ENCODE measurements at regions not wholly inside any gene's neighbourhood (a gene's known extent, or its start where the extent isn't known, plus 50 kb on each side); places are given as distances from the start of the nearest gene placed in this dataset.

DNA sequence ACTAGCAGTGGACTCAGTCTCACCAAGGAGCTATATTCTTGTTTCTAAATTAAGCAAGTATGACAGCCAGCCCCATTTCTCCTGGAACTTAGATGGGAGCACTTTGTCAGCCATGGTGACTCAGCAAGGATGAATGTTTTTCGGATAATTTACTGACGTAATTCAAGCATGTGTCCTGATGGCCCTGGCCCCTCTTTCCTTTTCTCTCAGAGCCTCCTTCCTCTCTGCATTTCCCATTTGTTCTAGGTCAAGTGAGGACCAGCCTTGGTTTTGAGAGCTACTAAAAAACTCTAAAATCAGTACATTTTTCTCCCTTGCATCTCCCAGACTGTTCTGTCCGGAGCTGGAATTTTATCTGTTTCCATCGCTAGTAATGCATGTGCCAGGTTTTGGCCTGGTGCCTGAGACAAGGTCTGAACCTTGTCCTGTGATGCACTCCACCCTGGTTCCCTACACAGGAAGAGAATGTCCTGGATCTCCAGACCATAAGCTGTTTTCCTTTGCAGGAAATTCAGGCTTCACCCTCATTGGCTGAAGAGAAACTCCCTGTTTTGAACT is 256.6 kb upstream of the ROPN1 start:
- DNase-seq (ENCODE audit: low spot score): no peak
- Mint-ChIP-seq H3K9me3 (no peaks in the 10 kb centered on the region), H3K4me3 (ENCODE audit: low read depth) (no peak overlapping the region), H3K36me3 (ENCODE audit: low read depth) (no peaks in the 10 kb centered on the region), H3K27ac (no peak overlapping the region), H3K4me1 (ENCODE audit: low read depth) (no peaks in the 10 kb centered on the region), H3K27me3 (ENCODE audit: low read depth) (peaks cover 6% of the 10 kb centered on the region)
- intact Hi-C loops (cut with micrococcal nuclease): no loop called here

DNA sequence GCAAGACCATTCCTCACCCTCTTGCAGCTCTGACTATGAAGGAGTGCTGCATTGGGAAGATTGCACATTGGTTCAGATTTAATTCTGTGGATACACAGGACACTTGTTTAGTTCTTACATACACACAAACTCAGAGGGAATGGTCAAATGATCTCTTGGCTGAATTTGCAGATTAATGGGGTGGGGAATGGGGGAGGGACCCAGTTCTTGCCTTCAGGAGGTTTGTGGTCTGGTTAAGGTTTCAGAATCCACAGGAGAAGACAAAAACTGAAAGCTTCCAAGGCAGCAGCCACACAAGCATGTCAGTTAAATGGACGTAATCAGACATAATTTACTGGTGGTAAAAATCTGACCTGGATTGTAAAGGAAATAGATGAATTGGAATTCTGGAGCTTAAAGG is 257.1 kb upstream of the ROPN1 start:
- no peaks in the 10 kb centered on the region for H3K36me3 Mint-ChIP-seq (ENCODE audit: low read depth)

DNA sequence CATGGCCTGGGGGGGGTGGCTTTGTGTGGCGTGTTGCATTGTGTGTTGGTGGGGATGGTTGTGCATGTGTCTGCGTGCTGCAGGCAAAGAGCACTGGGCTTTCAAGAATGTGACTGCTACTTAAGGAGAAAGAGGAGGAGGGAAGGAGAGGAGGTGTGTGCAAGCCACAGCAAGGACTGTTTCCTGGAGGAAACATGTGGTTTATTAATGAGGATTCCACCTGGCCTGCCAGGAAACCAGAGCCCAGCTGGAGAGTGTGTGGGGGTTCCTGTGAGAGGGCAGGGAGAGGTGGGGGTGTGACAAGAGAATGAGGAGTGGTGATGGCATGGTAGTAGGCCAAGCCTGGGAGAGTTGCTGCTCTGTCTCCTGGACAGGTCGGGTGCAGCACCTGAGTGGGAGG is 258.1 kb upstream of the ROPN1 start:
- intact Hi-C loops (cut with micrococcal nuclease): no loop called here
- peaks cover 6% of the 10 kb centered on the region for H3K27me3 Mint-ChIP-seq (ENCODE audit: low read depth)
- H3K4me3 Mint-ChIP-seq (ENCODE audit: low read depth): no peak overlapping the region
- no peaks in the 10 kb centered on the region for H3K9me3 Mint-ChIP-seq
- no peaks in the 10 kb centered on the region for H3K4me1 Mint-ChIP-seq (ENCODE audit: low read depth)
- no peak for DNase-seq (ENCODE audit: low spot score)
- H3K36me3 Mint-ChIP-seq (ENCODE audit: low read depth): no peaks in the 10 kb centered on the region
- H3K27ac Mint-ChIP-seq: no peak overlapping the region

More for the DNA sequence above, 257.1 kb upstream of the ROPN1 start:
- Mint-ChIP-seq H3K4me1 (ENCODE audit: low read depth) (no peaks in the 10 kb centered on the region), H3K27ac (no peak overlapping the region), H3K9me3 (no peaks in the 10 kb centered on the region), H3K27me3 (ENCODE audit: low read depth) (peaks cover 6% of the 10 kb centered on the region), H3K4me3 (ENCODE audit: low read depth) (no peak overlapping the region)
- intact Hi-C loops (cut with micrococcal nuclease): no loop called here
- DNase-seq (ENCODE audit: low spot score): no peak

DNA sequence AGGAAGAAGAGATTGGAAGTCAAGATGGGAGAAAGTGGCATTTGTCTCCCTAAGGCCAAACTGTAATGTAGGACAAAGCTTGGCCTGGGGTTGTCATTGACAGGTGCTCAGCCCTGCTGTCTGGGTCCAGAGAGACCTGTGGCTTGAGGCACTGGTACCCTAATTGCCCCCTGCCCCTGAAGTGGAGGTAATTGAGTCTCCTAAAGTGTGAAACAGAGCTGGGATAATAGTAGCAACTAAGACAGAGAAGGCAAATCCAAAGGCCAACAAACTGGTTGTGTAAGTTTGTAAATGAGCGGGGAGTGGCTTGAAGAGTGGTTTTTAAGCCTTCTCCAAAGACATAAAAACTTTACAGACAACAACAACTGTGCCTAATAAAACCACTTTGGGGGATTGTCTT is 264.2 kb upstream of the ROPN1 start:
- intact Hi-C loops (cut with micrococcal nuclease): no loop called here
- no peaks in the 10 kb centered on the region for H3K9me3 Mint-ChIP-seq
- no peak overlapping the region for H3K4me3 Mint-ChIP-seq (ENCODE audit: low read depth)
- H3K27ac Mint-ChIP-seq: no peak overlapping the region
- H3K27me3 Mint-ChIP-seq (ENCODE audit: low read depth): peaks cover 1% of the 10 kb centered on the region
- DNase-seq (ENCODE audit: low spot score): no peak
- no peaks in the 10 kb centered on the region for H3K36me3 Mint-ChIP-seq (ENCODE audit: low read depth)
- no peaks in the 10 kb centered on the region for H3K4me1 Mint-ChIP-seq (ENCODE audit: low read depth)

GRCh38 chr3:124256599-124256998 is 264.7 kb upstream of the ROPN1 start:
- intact Hi-C loops (cut with micrococcal nuclease): no loop called here
- Mint-ChIP-seq H3K27me3 (ENCODE audit: low read depth) (peaks cover 1% of the 10 kb centered on the region), H3K27ac (no peak overlapping the region), H3K4me3 (ENCODE audit: low read depth) (no peak overlapping the region), H3K4me1 (ENCODE audit: low read depth) (no peaks in the 10 kb centered on the region), H3K9me3 (no peaks in the 10 kb centered on the region), H3K36me3 (ENCODE audit: low read depth) (no peaks in the 10 kb centered on the region)
- DNase-seq (ENCODE audit: low spot score): no peak

- Mint-ChIP-seq H3K4me1 (ENCODE audit: low read depth) (no peaks in the 10 kb centered on the region), H3K36me3 (ENCODE audit: low read depth) (no peaks in the 10 kb centered on the region), H3K9me3 (no peaks in the 10 kb centered on the region), H3K27ac (no peak overlapping the region), H3K27me3 (ENCODE audit: low read depth) (peaks cover 1% of the 10 kb centered on the region), H3K4me3 (ENCODE audit: low read depth) (no peak overlapping the region)
- intact Hi-C loops (cut with micrococcal nuclease): no loop called here
- no peak for DNase-seq (ENCODE audit: low spot score)
These were observed 265.5 kb upstream of the ROPN1 start for GRCh38 chr3:124257336-124257864.

DNA sequence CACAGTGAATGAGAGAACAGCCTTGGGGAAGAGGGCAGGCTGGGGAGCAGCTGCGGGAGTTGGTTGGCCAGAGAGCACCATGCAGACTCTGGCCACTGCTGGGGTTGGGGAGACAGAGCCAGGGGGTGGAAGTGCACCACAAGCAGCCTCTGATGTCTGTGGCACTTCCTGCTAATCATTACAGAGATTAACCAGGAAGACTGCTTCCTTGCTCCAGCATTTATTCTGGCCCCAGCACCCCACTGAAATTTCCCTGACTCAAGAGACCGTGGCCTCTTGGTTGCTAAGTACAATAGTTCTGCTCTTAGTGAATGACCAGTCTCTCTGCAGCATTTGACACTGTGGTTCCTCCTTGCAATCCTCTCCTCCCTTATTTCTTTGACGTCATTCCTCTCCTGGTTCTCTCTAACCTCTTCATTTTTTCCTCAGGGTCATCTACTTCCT is 266.2 kb upstream of the ROPN1 start:
- no peak for DNase-seq (ENCODE audit: low spot score)
- Mint-ChIP-seq H3K36me3 (ENCODE audit: low read depth) (no peaks in the 10 kb centered on the region), H3K9me3 (no peaks in the 10 kb centered on the region), H3K4me1 (ENCODE audit: low read depth) (no peaks in the 10 kb centered on the region), H3K27me3 (ENCODE audit: low read depth) (no peaks in the 10 kb centered on the region), H3K27ac (no peak overlapping the region), H3K4me3 (ENCODE audit: low read depth) (no peak overlapping the region)
- intact Hi-C loops (cut with micrococcal nuclease): no loop called here

- no peaks in the 10 kb centered on the region for H3K36me3 Mint-ChIP-seq (ENCODE audit: low read depth)
These were observed 268.4 kb upstream of the ROPN1 start for GRCh38 chr3:124260206-124260915.

DNA sequence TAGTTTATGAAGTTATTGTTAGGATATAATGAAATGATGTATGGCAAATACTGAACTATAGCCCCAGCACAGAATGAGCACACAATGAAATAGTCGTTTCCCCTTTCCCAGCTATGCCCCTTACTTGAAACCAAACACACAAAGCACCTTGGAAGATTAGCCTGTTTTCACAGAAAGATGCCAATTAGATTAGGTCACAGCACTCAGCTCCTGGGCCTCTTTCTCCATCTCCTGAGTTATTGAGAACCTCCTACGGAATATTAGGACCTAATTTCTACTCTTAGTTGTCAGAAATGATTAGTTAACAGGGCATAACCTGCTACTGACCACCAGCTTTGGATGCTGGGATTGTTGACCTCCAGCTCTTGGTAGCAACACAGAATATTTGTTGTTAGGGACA is 269.4 kb upstream of the ROPN1 start:
- Mint-ChIP-seq H3K27ac (no peak overlapping the region), H3K9me3 (no peaks in the 10 kb centered on the region), H3K36me3 (ENCODE audit: low read depth) (no peaks in the 10 kb centered on the region), H3K27me3 (ENCODE audit: low read depth) (no peaks in the 10 kb centered on the region), H3K4me1 (ENCODE audit: low read depth) (no peaks in the 10 kb centered on the region), H3K4me3 (ENCODE audit: low read depth) (no peak overlapping the region)
- no peak for DNase-seq (ENCODE audit: low spot score)
- intact Hi-C loops (cut with micrococcal nuclease): no loop called here

More at GRCh38 chr3:124260206-124260915, 268.4 kb upstream of the ROPN1 start:
- Mint-ChIP-seq H3K9me3 (no peaks in the 10 kb centered on the region), H3K4me1 (ENCODE audit: low read depth) (no peaks in the 10 kb centered on the region), H3K27me3 (ENCODE audit: low read depth) (no peaks in the 10 kb centered on the region), H3K4me3 (ENCODE audit: low read depth) (no peak overlapping the region), H3K27ac (no peak overlapping the region)
- no peak for DNase-seq (ENCODE audit: low spot score)
- intact Hi-C loops (cut with micrococcal nuclease): no loop called here

- Mint-ChIP-seq H3K27me3 (ENCODE audit: low read depth) (no peaks in the 10 kb centered on the region), H3K36me3 (ENCODE audit: low read depth) (no peaks in the 10 kb centered on the region), H3K9me3 (no peaks in the 10 kb centered on the region), H3K4me3 (ENCODE audit: low read depth) (no peak overlapping the region), H3K27ac (no peak overlapping the region), H3K4me1 (ENCODE audit: low read depth) (no peaks in the 10 kb centered on the region)
- no peak for DNase-seq (ENCODE audit: low spot score)
- intact Hi-C loops (cut with micrococcal nuclease): no loop called here
These were observed 271.2 kb upstream of the ROPN1 start for GRCh38 chr3:124263168-124263567.

GRCh38 chr3:124264346-124264745 is 272.4 kb upstream of the ROPN1 start:
- Mint-ChIP-seq H3K27ac (no peak overlapping the region), H3K27me3 (ENCODE audit: low read depth) (no peaks in the 10 kb centered on the region), H3K36me3 (ENCODE audit: low read depth) (no peaks in the 10 kb centered on the region), H3K4me3 (ENCODE audit: low read depth) (no peak overlapping the region), H3K9me3 (no peaks in the 10 kb centered on the region), H3K4me1 (ENCODE audit: low read depth) (no peaks in the 10 kb centered on the region)
- intact Hi-C loops (cut with micrococcal nuclease): no loop called here
- DNase-seq (ENCODE audit: low spot score): no peak

DNA sequence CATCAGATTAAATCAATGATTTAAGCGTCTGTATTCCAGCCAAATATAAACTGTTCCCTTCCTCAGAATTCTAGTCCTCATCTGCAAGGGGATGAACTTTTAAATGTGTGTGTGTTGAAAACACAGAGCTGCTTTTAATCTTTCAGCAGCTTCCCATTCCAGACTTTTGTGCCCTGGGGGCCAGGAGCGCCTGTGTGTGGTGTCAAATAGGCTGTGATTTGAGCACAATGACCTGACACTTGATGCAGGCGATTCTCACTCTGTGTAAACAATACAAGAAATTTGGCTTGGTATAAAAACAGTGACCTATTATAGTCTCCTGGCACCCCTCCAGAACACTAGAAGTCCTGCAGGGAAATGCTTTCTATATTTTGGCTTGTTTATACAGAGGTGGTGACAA is 274.6 kb upstream of the ROPN1 start:
- H3K4me1 Mint-ChIP-seq (ENCODE audit: low read depth): no peaks in the 10 kb centered on the region
- H3K27ac Mint-ChIP-seq: no peak overlapping the region
- no peaks in the 10 kb centered on the region for H3K36me3 Mint-ChIP-seq (ENCODE audit: low read depth)
- no peaks in the 10 kb centered on the region for H3K9me3 Mint-ChIP-seq
- DNase-seq (ENCODE audit: low spot score): no peak
- intact Hi-C loops (cut with micrococcal nuclease): no loop called here
- H3K4me3 Mint-ChIP-seq (ENCODE audit: low read depth): no peak overlapping the region
- H3K27me3 Mint-ChIP-seq (ENCODE audit: low read depth): no peaks in the 10 kb centered on the region

DNA sequence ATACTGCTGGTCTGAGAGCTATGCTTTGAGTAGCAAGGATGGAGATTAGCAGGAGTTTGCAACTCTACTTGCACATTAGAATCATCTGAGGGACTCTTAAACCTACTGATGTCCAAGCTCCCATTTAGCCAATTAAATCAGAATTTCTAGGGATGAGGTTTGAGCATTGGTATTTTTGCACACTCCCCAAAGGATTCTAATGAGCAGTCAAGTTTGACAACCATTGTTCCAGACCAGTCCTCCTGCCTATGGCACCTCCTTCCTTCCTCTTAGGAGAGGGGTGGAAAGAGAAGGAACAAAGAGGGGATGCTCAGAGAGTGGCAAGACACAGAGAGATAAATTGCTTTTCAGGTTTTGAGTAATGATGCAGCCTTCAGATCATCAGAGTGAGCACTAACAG is 275.5 kb upstream of the ROPN1 start:
- no peak for DNase-seq (ENCODE audit: low spot score)
- H3K9me3 Mint-ChIP-seq: no peaks in the 10 kb centered on the region
- no peaks in the 10 kb centered on the region for H3K27me3 Mint-ChIP-seq (ENCODE audit: low read depth)
- no peaks in the 10 kb centered on the region for H3K4me1 Mint-ChIP-seq (ENCODE audit: low read depth)
- intact Hi-C loops (cut with micrococcal nuclease): no loop called here
- H3K36me3 Mint-ChIP-seq (ENCODE audit: low read depth): no peaks in the 10 kb centered on the region
- no peak overlapping the region for H3K27ac Mint-ChIP-seq
- no peak overlapping the region for H3K4me3 Mint-ChIP-seq (ENCODE audit: low read depth)

All from activated T-helper 2 cell treated with anti-CD3 and anti-CD28 coated beads, Interferon-gamma antibody, Interleukin-2, Interleukin-4, amounts not matched to agents 10 μg/mL and 5 μg/mL and 100 μg/mL, durations not matched to agents 14 hours and 24 hours and 36 hours (primary cell).